IMR-90 (cell line): ENCODE measurements at regions not wholly inside any gene's neighbourhood (a gene's known extent, or its start where the extent isn't known, plus 50 kb on each side); places are given as distances from the start of the nearest gene placed in this dataset.

Experiments
- ATAC-seq: fragments of 200-7000 bp; cut with Tn5 transposase; 2 replicates; pipeline ENCODE4 v1.9.1; 2020; ENCODE audit warnings: low read depth, mild to moderate bottlenecking, moderate library complexity
- BruUV-seq: library from RNA; stranded (reverse); fragments of 400-500 nt; replicated peaks from 2 replicates; lab custom pipeline; 2021; lab: Mats Ljungman, UMichigan
- CTCF ChIA-PET: fragments of 300-600 bp; formaldehyde crosslinking; extraction: SDS; loops from one replicate; lab custom pipeline; 2021; ENCODE audit warnings: antibody characterized with exemption; lab: Yijun Ruan, JAX
- POLR2A ChIA-PET: fragments of 300-600 bp; sonication (Branson Sonifier 250); formaldehyde crosslinking; loops from one replicate; lab custom pipeline; 2022; ENCODE audit warnings: antibody characterized with exemption; ENCODE audit not compliant: unreplicated experiment; lab: Charles Lee
- DNase-seq: peaks from one replicate; pipeline ENCODE4 v3.0.0; 2013
- H2AFZ ChIP-seq: replicated peaks from 2 replicates; pipeline ENCODE3; 2013; ENCODE audit warnings: low read length, mild to moderate bottlenecking; ENCODE audit not compliant: poor library complexity
- H2AK5ac ChIP-seq: 2 replicates; pipeline ENCODE4 v1.6.1; 2013; ENCODE audit warnings: low read depth, low read length, inconsistent platforms
- H2AK9ac ChIP-seq: replicated peaks from 2 replicates; pipeline ENCODE3; 2013; ENCODE audit warnings: mild to moderate bottlenecking, low read depth, low read length, moderate library complexity; ENCODE audit not compliant: poor library complexity
- H2BK120ac ChIP-seq: 2 replicates; pipeline ENCODE4 v1.6.1; 2013; ENCODE audit warnings: low read depth, low read length, inconsistent platforms
- H2BK15ac ChIP-seq: 3 replicates; pipeline ENCODE4 v1.6.1; 2013; ENCODE audit warnings: low read depth, low read length, inconsistent platforms
- H2BK20ac ChIP-seq: 2 replicates; pipeline ENCODE4 v1.6.1; 2013; ENCODE audit warnings: low read depth, mild to moderate bottlenecking, inconsistent platforms, low read length, moderate library complexity
- H2BK5ac ChIP-seq: 2 replicates; pipeline ENCODE4 v1.6.1; 2013; ENCODE audit warnings: mild to moderate bottlenecking, low read depth, low read length, inconsistent platforms; ENCODE audit not compliant: poor library complexity, severe bottlenecking
- H3K14ac ChIP-seq: replicated peaks from 2 replicates; pipeline ENCODE4 v1.6.1; 2013; ENCODE audit warnings: low read depth, low read length, inconsistent platforms
- H3K18ac ChIP-seq: 2 replicates; pipeline ENCODE4 v1.6.1; 2013; ENCODE audit warnings: low read depth, low read length, control low read depth
- H3K23ac ChIP-seq: 2 replicates; pipeline ENCODE4 v1.6.1; 2013; ENCODE audit warnings: low read depth, low read length, inconsistent platforms
- H3K27ac ChIP-seq: 2 replicates; pipeline ENCODE4 v1.5.1; 2013; ENCODE audit warnings: mild to moderate bottlenecking, control low read depth, low read length; ENCODE audit not compliant: insufficient read depth
- H3K27me3 ChIP-seq: 2 replicates; pipeline ENCODE4 v1.6.1; 2013; ENCODE audit warnings: low read length; ENCODE audit not compliant: control insufficient read depth, insufficient read depth
- H3K36me3 ChIP-seq: 2 replicates; pipeline ENCODE4 v1.6.1; 2013; ENCODE audit warnings: low read length, mixed read lengths; ENCODE audit not compliant: control insufficient read depth, insufficient read depth
- H3K4ac ChIP-seq: 2 replicates; pipeline ENCODE4 v1.6.1; 2013; ENCODE audit warnings: low read depth, low read length, inconsistent platforms
- H3K4me1 ChIP-seq: 2 replicates; pipeline ENCODE4 v1.6.1; 2013; ENCODE audit warnings: low read length, mixed read lengths; ENCODE audit not compliant: control insufficient read depth, insufficient read depth
- H3K4me2 ChIP-seq: 2 replicates; pipeline ENCODE4 v1.6.1; 2013; ENCODE audit warnings: low read depth, mild to moderate bottlenecking, control low read depth, low read length, moderate library complexity
- H3K4me3 ChIP-seq: 2 replicates; pipeline ENCODE4 v1.5.1; 2013; ENCODE audit warnings: low read depth, mild to moderate bottlenecking, control low read depth, low read length, moderate library complexity; ENCODE audit not compliant: insufficient read depth
- H3K56ac ChIP-seq: 2 replicates; pipeline ENCODE4 v1.6.1; 2013; ENCODE audit warnings: low read length, inconsistent platforms; ENCODE audit not compliant: insufficient read depth; ENCODE audit errors: extremely low read depth
- H3K79me1 ChIP-seq, 2 experiments: 2 replicates each; pipeline ENCODE4 v1.6.1; 2013; ENCODE audit warnings: low read length in 2 of 2, inconsistent platforms in 1 of 2, low read depth in 1 of 2
- H3K9ac ChIP-seq: 2 replicates; pipeline ENCODE4 v1.6.1; 2013; ENCODE audit warnings: low read depth, low read length, control low read depth
- H3K9me1 ChIP-seq: 2 replicates; pipeline ENCODE4 v1.6.1; 2013; ENCODE audit warnings: low read length, inconsistent platforms; ENCODE audit not compliant: insufficient read depth
- H3K9me3 ChIP-seq: 2 replicates; pipeline ENCODE4 v1.6.1; 2013; ENCODE audit warnings: low read length; ENCODE audit not compliant: control insufficient read depth, insufficient read depth
- H4K20me1 ChIP-seq: 2 replicates; pipeline ENCODE4 v1.6.1; 2013; ENCODE audit warnings: low read length, inconsistent platforms; ENCODE audit not compliant: insufficient read depth
- H4K5ac ChIP-seq: 2 replicates; pipeline ENCODE4 v1.6.1; 2013; ENCODE audit warnings: mild to moderate bottlenecking, low read depth, low read length, control low read depth
- H4K8ac ChIP-seq, 2 experiments: 2 replicates each; pipeline ENCODE4 v1.6.1; 2013; ENCODE audit warnings: low read depth in 2 of 2, low read length in 2 of 2, control low read depth in 1 of 2, inconsistent platforms in 1 of 2
- H4K91ac ChIP-seq: 2 replicates; pipeline ENCODE4 v1.6.1; 2013; ENCODE audit warnings: low read depth, low read length, inconsistent platforms; ENCODE audit not compliant: insufficient read depth
- CEBPB ChIP-seq: IDR thresholded peaks from 2 replicates; pipeline ENCODE4 v1.6.1; 2012; ENCODE audit warnings: low read depth, low read length, improper control_type of control experiment
- CHD1 ChIP-seq: IDR thresholded peaks from 2 replicates; pipeline ENCODE4 v1.6.1; 2012; ENCODE audit warnings: low read depth, low read length, improper control_type of control experiment
- FOS ChIP-seq: fragments of 150-350 bp; IDR thresholded peaks from 2 replicates; pipeline ENCODE4 v1.6.1; 2016; ENCODE audit warnings: low read depth, low read length
- MAFK ChIP-seq: IDR thresholded peaks from 2 replicates; pipeline ENCODE4 v1.6.1; 2012; ENCODE audit warnings: low read depth, low read length, improper control_type of control experiment
- NFE2L2 ChIP-seq: fragments of 150-350 bp; IDR thresholded peaks from 2 replicates; pipeline ENCODE4 v1.6.1; 2016; ENCODE audit warnings: low read depth, mild to moderate bottlenecking, low read length
- WGBS, 2 experiments: methylation state at CpG; one replicate each; pipeline versions ENCODE4 v1.1.5 to v1.1.7; 2013; ENCODE audit warnings: missing lambda C conversion rate in 2 of 2; ENCODE audit not compliant: insufficient read length in 1 of 2; ENCODE audit errors: extremely low coverage in 2 of 2; 5-methylcytosine and 5-hydroxymethylcytosine counted together
- dilution Hi-C: fragments of 300-500 bp; cut with HindIII; formaldehyde crosslinking; loops from one replicate; pipeline ENCODE4 v1.14.3; 2018; ENCODE audit warnings: low sequenced_read_pairs; ENCODE audit not compliant: unreplicated experiment
- in situ Hi-C: fragments of 300-500 bp; cut with MboI; formaldehyde crosslinking; loops from 3 replicates; pipeline ENCODE4 v1.14.3; 2019; ENCODE audit warnings: low sequenced_read_pairs, inconsistent platforms, mixed read lengths
- intact Hi-C: fragments of 100-400 bp; cut with micrococcal nuclease; formaldehyde crosslinking; loops from 2 replicates; pipeline ENCODE4 v1.10.0; 2022
- TF ChIP-seq, protein P1 (sequence below): fragments of 150-350 bp; IDR thresholded peaks from 2 replicates; pipeline ENCODE4 v1.6.1; 2017; ENCODE audit warnings: mild to moderate bottlenecking, antibody characterized with exemption, low read length, low read depth

DNA sequence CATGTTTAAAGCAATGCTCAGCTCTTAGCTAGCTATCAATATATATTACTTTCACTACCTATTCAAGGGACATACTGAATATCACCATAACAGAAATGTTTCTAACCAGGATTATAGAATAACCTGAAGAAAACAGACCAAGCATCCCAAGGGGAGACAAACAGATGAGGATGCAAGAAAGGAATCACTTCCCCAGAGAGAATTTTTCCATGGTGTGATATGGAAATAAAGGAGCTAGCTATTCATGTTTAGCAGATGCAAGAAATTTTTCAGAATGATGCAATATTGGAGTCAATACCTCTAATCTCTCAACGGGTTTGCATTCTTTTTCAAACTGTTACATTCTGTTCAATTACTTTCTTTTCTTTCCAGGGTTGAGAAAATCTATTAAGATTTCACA is 538.9 kb upstream of the FLRT2 start:
- Histone ChIP-seq H3K23ac (no peak overlapping the region), H3K14ac (no peak overlapping the region), H3K56ac (no peak overlapping the region), H3K27ac (no peak overlapping the region), H3K4me3 (no peak overlapping the region), H4K8ac (no peak overlapping the region), H4K5ac (no peak overlapping the region), H4K91ac (no peak overlapping the region), H3K9me3 (peaks cover 2% of the 10 kb centered on the region; the same call in 1 of the 2 replicates), H2BK5ac (no peak overlapping the region), H3K18ac (no peak overlapping the region), H2AK9ac (no peak overlapping the region), H3K9ac (no peak overlapping the region), H2BK20ac (no peak overlapping the region), H3K9me1 (no peaks in the 10 kb centered on the region), H2AFZ (no peak overlapping the region), H4K20me1 (no peaks in the 10 kb centered on the region), H3K4me2 (no peak overlapping the region), H2BK120ac (no peak overlapping the region), H3K36me3 (no peaks in the 10 kb centered on the region), H3K4me1 (no peaks in the 10 kb centered on the region), H3K27me3 (no peaks in the 10 kb centered on the region), H2AK5ac (no peak overlapping the region), H3K79me1 (no peaks in the 10 kb centered on the region), H2BK15ac (no peak overlapping the region), H3K4ac (no peak overlapping the region)
- dilution Hi-C loops: no loop called here
- CTCF ChIA-PET: no interaction called here
- BruUV-seq: no TSS peak
- no CpG with 5 or more reads among the region's 1 CpG for WGBS, 2 experiments
- in situ Hi-C loops: no loop called here
- 0 out of 2 replicates have a peak, but pooled peaks have one; percentile 21 for TF ChIP-seq CEBPB
- no peak for TF ChIP-seq NFE2L2
- no peak for TF ChIP-seq MAFK
- TF ChIP-seq FOS: no peak
- TF ChIP-seq CHD1: no peak
- TF ChIP-seq, protein P1, sequence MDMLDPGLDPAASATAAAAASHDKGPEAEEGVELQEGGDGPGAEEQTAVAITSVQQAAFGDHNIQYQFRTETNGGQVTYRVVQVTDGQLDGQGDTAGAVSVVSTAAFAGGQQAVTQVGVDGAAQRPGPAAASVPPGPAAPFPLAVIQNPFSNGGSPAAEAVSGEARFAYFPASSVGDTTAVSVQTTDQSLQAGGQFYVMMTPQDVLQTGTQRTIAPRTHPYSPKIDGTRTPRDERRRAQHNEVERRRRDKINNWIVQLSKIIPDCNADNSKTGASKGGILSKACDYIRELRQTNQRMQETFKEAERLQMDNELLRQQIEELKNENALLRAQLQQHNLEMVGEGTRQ: no peak
- DNase-seq: no peak
- POLR2A ChIA-PET: no interaction called here
- intact Hi-C loops: no loop called here
- no peak for ATAC-seq
